Sigmoid colon (tissue), 6 donors: ENCODE measurements at regions not wholly inside any gene's neighbourhood (a gene's known extent, or its start where the extent isn't known, plus 50 kb on each side); places are given as distances from the start of the nearest gene placed in this dataset.

Experiments used
- DNase-seq: peaks from one replicate; pipeline ENCODE4 v3.0.0-alpha.2; 2019
- H3K27ac ChIP-seq, 4 donors: fragments of 200-600 bp; sonication (generic); one replicate each; pipeline ENCODE4 v1.5.1; 2016 to 2019; ENCODE audit warnings: mild to moderate bottlenecking in 1 of 4
- H3K27me3 ChIP-seq, 3 donors: fragments of 200-600 bp; sonication (generic); one replicate each; pipeline ENCODE4 v1.5.1; 2019; ENCODE audit warnings: mild to moderate bottlenecking in 1 of 3
- H3K36me3 ChIP-seq, 4 donors: fragments of 200-600 bp; sonication (generic); one replicate each; pipeline ENCODE4 v1.5.1; 2016 to 2019
- H3K4me1 ChIP-seq, 4 donors: fragments of 200-600 bp; sonication (generic); one replicate each; pipeline ENCODE4 v1.5.1; 2017 to 2019
- H3K4me3 ChIP-seq, 4 donors: fragments of 200-600 bp; sonication (generic); one replicate each; pipeline ENCODE4 v1.5.1; 2017 to 2019; ENCODE audit warnings: mild to moderate bottlenecking in 2 of 4, moderate library complexity in 1 of 4
- H3K9me3 ChIP-seq, 4 donors: fragments of 200-600 bp in 3 of 4; sonication (generic) in 3 of 4; one replicate each; pipeline versions ENCODE4 v1.5.1 to v1.6.1; 2013 to 2019
- CTCF ChIP-seq, 4 experiments: fragments of 450-650 bp in 3 of 4; fragments of 200-600 bp in 1 of 4; IDR thresholded peaks; one replicate each; pipeline ENCODE4 v1.5.1; 2016 to 2019; ENCODE audit warnings: antibody characterized with exemption in 4 of 4, mild to moderate bottlenecking in 3 of 4, moderate library complexity in 2 of 4
- EP300 ChIP-seq, 4 donors: sonication (generic); formaldehyde crosslinking; IDR thresholded peaks; one replicate each; pipeline ENCODE4 v1.6.1; 2017; ENCODE audit warnings: antibody characterized with exemption in 4 of 4
- POLR2A ChIP-seq, 2 donors: fragments of 450-650 bp; IDR thresholded peaks; one replicate each; pipeline ENCODE4 v1.6.1; 2016; ENCODE audit warnings: antibody characterized with exemption in 2 of 2, mild to moderate bottlenecking in 2 of 2, moderate library complexity in 2 of 2
- POLR2AphosphoS5 ChIP-seq, 4 donors: sonication (generic); formaldehyde crosslinking; IDR thresholded peaks; one replicate each; pipeline ENCODE4 v1.6.1; 2017; ENCODE audit warnings: antibody characterized with exemption in 4 of 4
- WGBS, 2 donors: extraction: QIAGEN DNeasy Blood & Tissue Kit; methylation state at CpG; one replicate each; pipeline ENCODE4 v1.1.7; 2013; 5-methylcytosine and 5-hydroxymethylcytosine counted together
- intact Hi-C: fragments of 100-400 bp; cut with DNase I; formaldehyde crosslinking; loops from one replicate; pipeline ENCODE4 v1.15.1; 2023
- donor health status: healthy with polysubstance abuse.
- donor health status: healthy.

GRCh38 chr9:20178679-20179078 is 389.8 kb upstream of the SLC24A2 start:
- H3K36me3 ChIP-seq, result no peaks in the 10 kb centered on the region
- H3K9me3 ChIP-seq, result no peaks in the 10 kb centered on the region
- H3K4me3 ChIP-seq, result no peak overlapping the region
- no peak for DNase-seq
- no peaks in the 10 kb centered on the region for H3K27me3 ChIP-seq
- intact Hi-C loops, result no loop called here
- H3K27ac ChIP-seq, result no peak overlapping the region
- no peaks in the 10 kb centered on the region for H3K4me1 ChIP-seq
- TF ChIP-seq POLR2A (IDR thresholded peaks at IDR 0.05) (no peak), POLR2AphosphoS5 (IDR thresholded peaks at IDR 0.05) (no peak), CTCF (IDR thresholded peaks at IDR 0.05) (no peak), EP300 (IDR thresholded peaks at IDR 0.05) (no peak)

- Histone ChIP-seq H3K36me3 (no peaks in the 10 kb centered on the region), H3K27me3 (no peaks in the 10 kb centered on the region), H3K4me1 (no peaks in the 10 kb centered on the region), H3K4me3 (no peak overlapping the region), H3K9me3 (no peaks in the 10 kb centered on the region), H3K27ac (no peak overlapping the region)
- WGBS, 2 donors, result 13 to 34% methylated on average over 1 of the region's 1 CpG
- TF ChIP-seq CTCF (IDR thresholded peaks at IDR 0.05) (no peak), EP300 (IDR thresholded peaks at IDR 0.05) (no peak), POLR2AphosphoS5 (IDR thresholded peaks at IDR 0.05) (no peak), POLR2A (IDR thresholded peaks at IDR 0.05) (no peak)
- DNase-seq, result no peak
- intact Hi-C loops, result no loop called here
These were observed 389.4 kb upstream of the SLC24A2 start for GRCh38 chr9:20178197-20178596.

- Histone ChIP-seq H3K4me3 (no peak overlapping the region), H3K27me3 (no peaks in the 10 kb centered on the region), H3K9me3 (peaks cover 0 to 14% (median 8%) of the 10 kb centered on the region in 4 donors), H3K36me3 (no peaks in the 10 kb centered on the region), H3K4me1 (no peaks in the 10 kb centered on the region), H3K27ac (no peak overlapping the region)
- WGBS, 2 donors, result 95 to 98% methylated on average over 3 of the region's 3 CpGs
- no peak for DNase-seq
- TF ChIP-seq EP300 (IDR thresholded peaks at IDR 0.05) (no peak), POLR2A (IDR thresholded peaks at IDR 0.05) (no peak), POLR2AphosphoS5 (IDR thresholded peaks at IDR 0.05) (no peak), CTCF (IDR thresholded peaks at IDR 0.05) (no peak)
- intact Hi-C loops, result no loop called here
These were observed 381.3 kb upstream of the SLC24A2 start for GRCh38 chr9:20170122-20170521.

GRCh38 chr9:20152151-20152725 is 363.4 kb upstream of the SLC24A2 start:
- H3K27me3 ChIP-seq, result no peaks in the 10 kb centered on the region
- intact Hi-C loops, result no loop called here
- TF ChIP-seq CTCF (IDR thresholded peaks at IDR 0.05) (no peak), POLR2A (IDR thresholded peaks at IDR 0.05) (no peak), POLR2AphosphoS5 (IDR thresholded peaks at IDR 0.05) (no peak), EP300 (IDR thresholded peaks at IDR 0.05) (no peak)
- H3K4me1 ChIP-seq, result no peaks in the 10 kb centered on the region
- DNase-seq, result no peak
- no peaks in the 10 kb centered on the region for H3K36me3 ChIP-seq
- no peak overlapping the region for H3K4me3 ChIP-seq
- 76 to 83% methylated on average over 3 of the region's 3 CpGs for WGBS, 2 donors
- H3K9me3 ChIP-seq, result no peaks in the 10 kb centered on the region
- H3K27ac ChIP-seq, result no peak overlapping the region

- H3K36me3 ChIP-seq, result no peaks in the 10 kb centered on the region
- H3K9me3 ChIP-seq, result no peaks in the 10 kb centered on the region
- peaks cover 0 to 17% (median 4%) of the 10 kb centered on the region in 4 donors for H3K4me1 ChIP-seq
- TF ChIP-seq CTCF (IDR thresholded peaks at IDR 0.05) (no peak), POLR2A (IDR thresholded peaks at IDR 0.05) (no peak), EP300 (IDR thresholded peaks at IDR 0.05) (no peak), POLR2AphosphoS5 (IDR thresholded peaks at IDR 0.05) (no peak)
- no peak overlapping the region for H3K4me3 ChIP-seq
- H3K27me3 ChIP-seq, result no peaks in the 10 kb centered on the region
- H3K27ac ChIP-seq, result peak overlapping the region in 1 of 4 donors; percentile 64
- 84 to 92% methylated on average over 2 of the region's 2 CpGs for WGBS, 2 donors
- intact Hi-C loops, result no loop called here
- DNase-seq, result no peak
These were observed 359.6 kb upstream of the SLC24A2 start for GRCh38 chr9:20148416-20148815.
